Astrocyte of the spinal cord (primary cell): ENCODE measurements at regions not wholly inside any gene's neighbourhood (a gene's known extent, or its start where the extent isn't known, plus 50 kb on each side); places are given as distances from the start of the nearest gene placed in this dataset.

ENCODE experiments used
- DNase-seq: peaks from one replicate; pipeline ENCODE4 v3.0.0; 2011; ENCODE audit warnings: low read depth, low spot score
- H3K4me3 ChIP-seq: 2 replicates; pipeline ENCODE4 v1.5.1; 2011; ENCODE audit warnings: low read depth, mild to moderate bottlenecking, low read length, moderate library complexity
- CTCF ChIP-seq: IDR thresholded peaks from 2 replicates; pipeline ENCODE4 v1.5.1; 2012; ENCODE audit warnings: low read depth, mild to moderate bottlenecking, low read length, inconsistent platforms
- in situ Hi-C: cut with HindIII; loops from 2 replicates; pipeline ENCODE4 v1.10.0; 2017; ENCODE audit warnings: low sequenced_read_pairs

GRCh38 chr2:149894760-149895159 is 307.2 kb upstream of the MMADHC start:
- in situ Hi-C loops = no loop called here
- no peak overlapping the region for H3K4me3 ChIP-seq
- peak; percentile 18 for DNase-seq
- TF ChIP-seq CTCF = no peak

GRCh38 chr2:149894226-149894625 is 306.7 kb upstream of the MMADHC start:
- in situ Hi-C loops = no loop called here
- no peak for DNase-seq
- no peak overlapping the region for H3K4me3 ChIP-seq

GRCh38 chr2:149892563-149892962 is 305.0 kb upstream of the MMADHC start:
- no peak overlapping the region for H3K4me3 ChIP-seq
- DNase-seq = no peak
- TF ChIP-seq CTCF = no peak
- in situ Hi-C loops = no loop called here

More at GRCh38 chr2:149894226-149894625, 306.7 kb upstream of the MMADHC start:
- no peak for TF ChIP-seq CTCF

GRCh38 chr2:149885946-149886345 is 298.4 kb upstream of the MMADHC start:
- H3K4me3 ChIP-seq = no peak overlapping the region
- DNase-seq = peak; percentile 67
- in situ Hi-C loops = no loop called here
- no peak for TF ChIP-seq CTCF

- in situ Hi-C loops = no loop called here
- DNase-seq = peak; percentile 52
- H3K4me3 ChIP-seq = no peak overlapping the region
- TF ChIP-seq CTCF = no peak
Observed at GRCh38 chr2:149885468-149885867, 297.9 kb upstream of the MMADHC start.

- in situ Hi-C loops = no loop called here
- no peak overlapping the region for H3K4me3 ChIP-seq
- no peak for DNase-seq
- TF ChIP-seq CTCF = no peak
Observed at GRCh38 chr2:149884871-149885270, 297.3 kb upstream of the MMADHC start.

- TF ChIP-seq CTCF = no peak
- peak; percentile 13 for DNase-seq
- no peak overlapping the region for H3K4me3 ChIP-seq
- in situ Hi-C loops = no loop called here
Observed at GRCh38 chr2:149877913-149878312, 290.3 kb upstream of the MMADHC start.
